ENCODE measurements at regions not wholly inside any gene's neighbourhood (a gene's known extent, or its start where the extent isn't known, plus 50 kb on each side); places are given as distances from the start of the nearest gene placed in this dataset.
"Not testable (repeated sequence)": the region's sequence is repeated elsewhere in the genome, so short reads cannot be mapped to it uniquely, and the experiment has no call there.

- WGBS, 2 donors = 92 to 94% methylated on average over 7 to 20 of the region's 20 CpGs
- Histone ChIP-seq H3K4me3 (no peak overlapping the region), H3K4me1 (peaks cover 0 to 6% (median 1%) of the 10 kb centered on the region in 4 donors), H3K27me3 (no peaks in the 10 kb centered on the region), H3K27ac (no peak overlapping the region), H3K9me3 (no peaks in the 10 kb centered on the region), H3K36me3 (no peaks in the 10 kb centered on the region)
- ATAC-seq (ENCODE audit: low FRiP score in 2 of 2) (no peak), DNase-seq (peak in 1 of 2 donors; percentile 62)
- TF ChIP-seq POLR2A (IDR thresholded peaks at IDR 0.05) (no peak), POLR2AphosphoS5 (IDR thresholded peaks at IDR 0.05) (no peak), CTCF (IDR thresholded peaks at IDR 0.05) (no peak), EP300 (IDR thresholded peaks at IDR 0.05) (no peak)
Measured at GRCh38 chr16:29311461-29312344, 94.8 kb downstream of the NPIPB11 start.

- no peak overlapping the region for H3K4me3 ChIP-seq
- no peaks in the 10 kb centered on the region for H3K9me3 ChIP-seq
- no peaks in the 10 kb centered on the region for H3K27me3 ChIP-seq
- TF ChIP-seq EP300 (IDR thresholded peaks at IDR 0.05) = no peak
- no peak for TF ChIP-seq POLR2A (IDR thresholded peaks at IDR 0.05)
- TF ChIP-seq POLR2AphosphoS5 (IDR thresholded peaks at IDR 0.05) = no peak
- TF ChIP-seq CTCF (IDR thresholded peaks at IDR 0.05) = no peak
- ATAC-seq (ENCODE audit: low FRiP score in 2 of 2) = peak in 1 of 2 donors; percentile 62
- H3K4me1 ChIP-seq = peaks cover 0 to 6% (median 1%) of the 10 kb centered on the region in 4 donors
- no peaks in the 10 kb centered on the region for H3K36me3 ChIP-seq
- WGBS, 2 donors = 37 to 64% methylated on average over 2 to 11 of the region's 11 CpGs
- DNase-seq = peak in 1 of 2 donors; percentile 72
- no peak overlapping the region for H3K27ac ChIP-seq
Measured at GRCh38 chr16:29310852-29311314, 95.6 kb downstream of the NPIPB11 start.

- H3K9me3 ChIP-seq; H3K27ac ChIP-seq; H3K4me3 ChIP-seq; H3K4me1 ChIP-seq; H3K36me3 ChIP-seq; ATAC-seq (ENCODE audit: low FRiP score in 2 of 2); H3K27me3 ChIP-seq; DNase-seq: not testable (repeated sequence)
- 97% methylated on average over 7 to 9 of the region's 9 CpGs for WGBS, 2 donors
Measured at GRCh38 chr16:29310243-29310642, 96.3 kb downstream of the NPIPB11 start.

GRCh38 chr16:29309601-29310000 is 96.9 kb downstream of the NPIPB11 start:
- H3K9me3 ChIP-seq; H3K27me3 ChIP-seq; ATAC-seq (ENCODE audit: low FRiP score in 2 of 2); H3K27ac ChIP-seq; H3K4me3 ChIP-seq; H3K4me1 ChIP-seq; H3K36me3 ChIP-seq: not testable (repeated sequence)
- WGBS, 2 donors = 93 to 95% methylated on average over 6 to 8 of the region's 13 CpGs
- peak in 1 of 2 donors; percentile 72 for DNase-seq

GRCh38 chr16:29308644-29309546 is 97.6 kb downstream of the NPIPB11 start:
- DNase-seq = peak in 1 of 2 donors; percentile 61
- TF ChIP-seq EP300 (IDR thresholded peaks at IDR 0.05) (no peak), POLR2A (IDR thresholded peaks at IDR 0.05) (no peak), POLR2AphosphoS5 (IDR thresholded peaks at IDR 0.05) (no peak), CTCF (IDR thresholded peaks at IDR 0.05) (no peak)
- 91 to 94% methylated on average over 20 of the region's 20 CpGs for WGBS, 2 donors
- Histone ChIP-seq H3K27ac (no peak overlapping the region), H3K4me3 (no peak overlapping the region), H3K9me3 (no peaks in the 10 kb centered on the region), H3K27me3 (no peaks in the 10 kb centered on the region), H3K36me3 (no peaks in the 10 kb centered on the region), H3K4me1 (peaks cover 0 to 6% (median 1%) of the 10 kb centered on the region in 4 donors)
- no peak for ATAC-seq (ENCODE audit: low FRiP score in 2 of 2)
